IgD-negative memory B cell (primary cell): ENCODE measurements at regions not wholly inside any gene's neighbourhood (a gene's known extent, or its start where the extent isn't known, plus 50 kb on each side); places are given as distances from the start of the nearest gene placed in this dataset.
A peak's percentile ranks its signal among the peaks of the same experiment; 100 is the strongest.

Experiments used
- H3K27ac Mint-ChIP-seq, 3 donors: one replicate each; pipeline ENCODE4 v1.8.0; 2020 to 2022; ENCODE audit warnings: mild to moderate bottlenecking in 3 of 3, mixed read lengths in 3 of 3, moderate library complexity in 1 of 3
- H3K27me3 Mint-ChIP-seq: one replicate; pipeline ENCODE4 v1.8.0; 2021; ENCODE audit warnings: mixed read lengths
- H3K36me3 Mint-ChIP-seq: one replicate; pipeline ENCODE4 v1.8.0; 2020; ENCODE audit warnings: mild to moderate bottlenecking, mixed read lengths
- H3K4me1 Mint-ChIP-seq, 3 donors: one replicate each; pipeline ENCODE4 v1.8.0; 2020 to 2022; ENCODE audit warnings: mixed read lengths in 3 of 3, mild to moderate bottlenecking in 1 of 3
- H3K4me3 Mint-ChIP-seq, 4 donors: one replicate each; pipeline ENCODE4 v1.8.0; 2020 to 2022; ENCODE audit warnings: mild to moderate bottlenecking in 4 of 4, mixed read lengths in 4 of 4, moderate library complexity in 3 of 4
- H3K9me3 Mint-ChIP-seq, 3 donors: one replicate each; pipeline ENCODE4 v1.8.0; 2020 to 2021; ENCODE audit warnings: mixed read lengths in 3 of 3, mild to moderate bottlenecking in 1 of 3

DNA sequence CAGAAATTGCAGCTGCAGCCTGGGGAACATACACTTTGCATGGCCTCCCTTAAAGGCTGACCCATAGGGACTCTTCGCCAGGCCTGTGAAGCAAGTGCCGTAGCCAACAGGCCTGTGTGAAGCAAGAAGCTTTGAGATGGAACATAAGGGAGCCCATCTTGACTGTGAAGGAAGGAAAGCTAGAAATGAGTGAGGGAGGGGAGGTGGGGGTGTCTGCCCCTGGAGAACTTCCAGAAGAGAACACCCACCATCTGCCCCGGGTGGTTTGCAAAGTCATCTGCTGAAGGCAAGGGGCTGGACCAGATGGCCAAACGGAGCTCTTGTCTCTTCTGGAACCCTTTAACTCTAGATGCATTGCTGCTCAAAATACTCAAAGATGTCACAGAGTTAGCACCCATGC is 103.3 kb upstream of the GRIK3 start:
- H3K4me1 Mint-ChIP-seq, result peaks cover 0 to 5% (median 3%) of the 10 kb centered on the region in 3 donors
- no peak overlapping the region for H3K27ac Mint-ChIP-seq
- peaks cover 0 to 4% (median 0%) of the 10 kb centered on the region in 3 donors for H3K9me3 Mint-ChIP-seq
- H3K4me3 Mint-ChIP-seq, result no peak overlapping the region
- peaks cover 18% of the 10 kb centered on the region for H3K27me3 Mint-ChIP-seq
- peaks cover 3% of the 10 kb centered on the region for H3K36me3 Mint-ChIP-seq

DNA sequence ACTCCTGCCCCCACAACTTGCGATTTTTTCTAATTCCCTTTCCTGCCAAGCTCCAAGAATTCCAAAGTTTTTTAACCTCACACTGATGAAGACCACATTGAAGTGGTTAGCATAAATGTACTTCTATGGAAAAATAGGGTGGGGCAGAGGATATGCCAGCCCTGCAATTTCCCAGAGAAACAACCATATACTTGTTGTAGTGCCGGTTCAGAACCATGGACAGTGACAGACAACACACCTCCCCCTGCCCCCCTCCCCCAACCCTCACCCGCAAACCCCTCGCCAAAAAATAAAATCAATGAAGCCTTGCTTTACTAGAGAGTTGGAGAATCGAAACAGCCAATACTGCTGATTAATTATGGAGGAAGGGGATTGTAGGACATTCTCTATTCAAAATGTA is 109.5 kb upstream of the GRIK3 start:
- Mint-ChIP-seq H3K4me1 (peaks cover 0 to 1% (median 0%) of the 10 kb centered on the region in 3 donors), H3K27ac (no peak overlapping the region), H3K4me3 (no peak overlapping the region), H3K27me3 (peaks cover 23% of the 10 kb centered on the region), H3K36me3 (peaks cover 4% of the 10 kb centered on the region), H3K9me3 (peaks cover 0 to 2% (median 1%) of the 10 kb centered on the region in 3 donors)

DNA sequence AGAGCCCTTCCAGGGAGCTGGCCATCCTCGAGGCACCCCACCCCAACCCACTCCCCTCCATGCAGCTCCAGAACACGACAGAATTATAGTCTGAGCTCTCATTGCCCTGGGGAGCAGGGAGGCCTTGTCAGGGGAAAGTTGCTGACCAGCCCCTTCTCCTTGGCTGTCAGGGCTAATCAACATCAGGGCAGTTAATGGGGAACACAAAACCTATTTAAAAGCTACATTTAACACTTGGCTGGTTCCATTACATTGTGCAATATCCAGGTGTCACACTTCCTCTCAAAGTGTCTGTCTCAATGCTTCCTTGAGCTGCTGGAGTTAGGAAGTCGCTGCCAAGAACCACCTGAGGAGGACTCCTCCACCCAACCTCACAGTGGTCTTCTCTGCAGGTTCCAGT is 111.8 kb upstream of the GRIK3 start:
- peaks cover 21% of the 10 kb centered on the region for H3K27me3 Mint-ChIP-seq

DNA sequence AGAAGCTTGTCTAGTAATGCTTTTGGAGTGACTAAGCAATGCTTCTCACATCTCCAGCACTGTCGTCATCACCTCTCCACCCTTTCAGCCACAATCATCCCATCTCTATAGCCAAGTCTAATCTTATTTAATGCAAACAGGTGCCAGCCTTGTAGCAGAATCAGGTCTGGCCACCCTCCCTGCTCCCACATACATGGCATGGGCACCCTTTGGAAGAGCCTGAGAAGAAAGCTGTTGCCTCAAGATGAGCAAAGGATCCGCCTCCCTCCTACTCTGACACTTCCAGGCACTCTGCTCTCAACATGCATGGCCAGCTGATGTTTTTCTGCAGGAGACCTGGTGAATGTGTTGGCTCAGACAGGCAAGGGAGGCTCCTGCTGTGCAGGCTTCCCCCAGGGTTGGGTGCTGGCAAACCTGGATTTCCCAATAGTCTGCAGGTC is 113.1 kb upstream of the GRIK3 start:
- Mint-ChIP-seq H3K4me3 (no peak overlapping the region), H3K36me3 (peaks cover 2% of the 10 kb centered on the region), H3K4me1 (no peaks in the 10 kb centered on the region), H3K27ac (no peak overlapping the region), H3K9me3 (peaks cover 0 to 2% (median 1%) of the 10 kb centered on the region in 3 donors), H3K27me3 (peaks cover 26% of the 10 kb centered on the region)

More for the DNA sequence above, 111.8 kb upstream of the GRIK3 start:
- Mint-ChIP-seq H3K9me3 (peaks cover 0 to 2% (median 1%) of the 10 kb centered on the region in 3 donors), H3K4me3 (no peak overlapping the region), H3K36me3 (peaks cover 4% of the 10 kb centered on the region), H3K27ac (no peak overlapping the region), H3K4me1 (no peaks in the 10 kb centered on the region)

DNA sequence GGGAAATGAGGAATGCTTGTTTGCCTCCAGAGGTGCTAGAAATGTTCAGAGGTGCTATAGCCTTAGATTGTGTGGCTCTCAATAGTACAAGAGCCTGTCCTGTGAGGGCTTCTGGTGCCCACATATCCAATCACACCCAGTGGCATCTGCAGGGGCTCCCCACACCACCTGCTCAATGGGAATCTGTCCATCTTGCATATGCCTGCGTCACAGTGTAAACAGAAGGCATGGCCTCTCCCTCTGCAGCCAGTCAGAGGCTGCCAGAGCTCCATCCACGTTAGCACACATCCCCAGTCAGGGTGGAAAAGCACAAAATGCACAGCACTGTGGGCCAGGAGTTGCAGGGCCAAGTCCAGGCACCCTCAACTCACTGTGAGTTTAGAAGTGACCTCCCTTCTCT is 113.6 kb upstream of the GRIK3 start:
- Mint-ChIP-seq H3K27me3 (peaks cover 26% of the 10 kb centered on the region), H3K27ac (no peak overlapping the region), H3K4me1 (no peaks in the 10 kb centered on the region), H3K9me3 (peaks cover 0 to 2% (median 1%) of the 10 kb centered on the region in 3 donors), H3K36me3 (peaks cover 5% of the 10 kb centered on the region), H3K4me3 (no peak overlapping the region)

DNA sequence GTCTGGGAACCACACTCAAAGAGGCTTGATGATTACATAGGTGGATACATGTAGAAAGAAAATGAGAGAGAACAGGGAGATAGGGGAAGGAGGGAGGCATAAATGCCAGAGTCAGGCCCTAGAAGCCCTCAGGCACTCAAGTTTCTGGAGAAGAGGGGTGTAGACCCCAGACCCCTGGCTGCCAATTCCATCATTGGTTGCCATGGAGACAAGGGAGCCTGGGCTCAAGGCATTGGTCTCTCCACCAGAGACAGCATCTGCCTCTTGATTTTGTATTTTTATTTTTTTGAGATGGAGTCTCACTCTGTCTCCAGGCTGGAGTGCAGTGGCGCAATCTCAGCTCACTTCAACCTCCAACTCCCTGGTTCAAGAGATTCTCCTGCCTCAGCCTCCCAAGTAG is 114.3 kb upstream of the GRIK3 start:
- no peak overlapping the region for H3K27ac Mint-ChIP-seq
- no peaks in the 10 kb centered on the region for H3K4me1 Mint-ChIP-seq
- H3K27me3 Mint-ChIP-seq, result peaks cover 24% of the 10 kb centered on the region
- no peak overlapping the region for H3K4me3 Mint-ChIP-seq
- peaks cover 0 to 2% (median under 1%) of the 10 kb centered on the region in 3 donors for H3K9me3 Mint-ChIP-seq
- peaks cover 5% of the 10 kb centered on the region for H3K36me3 Mint-ChIP-seq

DNA sequence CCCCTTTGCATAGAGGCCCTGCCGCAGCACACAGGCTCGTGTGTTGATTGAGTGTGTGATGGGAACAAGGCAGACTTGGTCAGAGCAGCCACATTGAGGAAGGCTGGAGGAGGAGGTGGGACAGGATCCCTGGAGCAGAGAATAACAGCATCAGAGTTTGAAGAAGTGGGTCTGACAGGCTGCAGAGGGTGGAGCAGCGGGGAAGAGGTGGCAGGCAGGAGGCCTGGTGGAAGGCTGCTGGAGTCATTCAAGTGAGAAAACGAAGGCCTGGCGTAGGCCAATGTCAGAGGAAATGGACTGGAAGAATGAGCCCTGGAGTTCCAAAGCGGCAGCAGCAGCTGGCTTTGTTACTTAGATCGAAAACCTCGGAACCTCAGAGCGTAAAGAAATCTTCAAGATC is 115.0 kb upstream of the GRIK3 start:
- Mint-ChIP-seq H3K27ac (no peak overlapping the region), H3K4me3 (no peak overlapping the region), H3K4me1 (peaks cover 0 to 2% (median 0%) of the 10 kb centered on the region in 3 donors), H3K9me3 (peaks cover 0 to 4% (median 2%) of the 10 kb centered on the region in 3 donors), H3K36me3 (peaks cover 5% of the 10 kb centered on the region), H3K27me3 (peaks cover 23% of the 10 kb centered on the region)

DNA sequence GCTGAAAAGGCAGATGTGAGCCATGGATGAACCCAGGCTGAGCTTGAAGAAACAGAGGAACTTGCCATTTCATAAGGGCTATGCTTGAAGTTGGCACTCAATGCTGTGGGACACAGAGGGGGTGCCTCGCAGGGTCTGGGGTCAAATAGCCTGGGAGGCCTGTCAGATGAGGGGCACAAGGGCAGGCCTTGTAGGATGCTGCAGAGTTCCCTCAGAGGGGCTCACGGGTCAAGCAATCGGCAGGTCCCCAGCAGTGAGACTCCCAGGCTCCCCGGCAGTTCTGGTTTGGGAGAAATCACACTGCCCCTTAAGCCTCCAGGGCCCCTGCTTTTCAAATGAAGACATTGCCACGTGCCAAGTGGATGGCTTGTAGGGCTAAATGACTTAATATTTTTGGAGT is 116.7 kb upstream of the GRIK3 start:
- H3K27ac Mint-ChIP-seq, result no peak overlapping the region
- peaks cover 0 to 6% (median 5%) of the 10 kb centered on the region in 3 donors for H3K9me3 Mint-ChIP-seq
- H3K4me1 Mint-ChIP-seq, result peaks cover 0 to 2% (median 2%) of the 10 kb centered on the region in 3 donors
- peaks cover 5% of the 10 kb centered on the region for H3K36me3 Mint-ChIP-seq
- no peak overlapping the region for H3K4me3 Mint-ChIP-seq
- H3K27me3 Mint-ChIP-seq, result peaks cover 23% of the 10 kb centered on the region

DNA sequence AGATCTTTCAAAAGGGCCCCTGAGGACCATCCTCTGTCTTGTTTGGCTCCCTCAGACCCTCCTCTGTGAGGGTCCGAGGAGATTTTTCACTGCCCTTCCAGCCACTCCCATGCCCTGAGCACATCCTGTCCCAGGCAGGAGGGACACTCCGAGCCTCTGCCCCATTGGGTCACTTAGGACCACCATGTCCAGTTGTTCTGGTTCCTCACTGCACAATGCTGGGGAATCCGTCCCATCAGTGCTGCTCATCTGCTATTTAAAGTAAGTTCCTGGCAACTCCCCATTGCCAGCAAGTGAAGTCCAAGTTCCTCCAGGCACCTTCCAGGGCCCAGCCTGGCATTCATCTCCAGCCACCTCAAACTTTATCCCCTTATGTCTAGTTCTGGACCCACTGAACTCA is 117.5 kb upstream of the GRIK3 start:
- Mint-ChIP-seq H3K9me3 (peaks cover 0 to 6% (median 3%) of the 10 kb centered on the region in 3 donors), H3K4me3 (no peak overlapping the region), H3K27ac (no peak overlapping the region), H3K4me1 (peaks cover 0 to 2% (median 2%) of the 10 kb centered on the region in 3 donors), H3K36me3 (peaks cover 5% of the 10 kb centered on the region), H3K27me3 (peaks cover 19% of the 10 kb centered on the region)

DNA sequence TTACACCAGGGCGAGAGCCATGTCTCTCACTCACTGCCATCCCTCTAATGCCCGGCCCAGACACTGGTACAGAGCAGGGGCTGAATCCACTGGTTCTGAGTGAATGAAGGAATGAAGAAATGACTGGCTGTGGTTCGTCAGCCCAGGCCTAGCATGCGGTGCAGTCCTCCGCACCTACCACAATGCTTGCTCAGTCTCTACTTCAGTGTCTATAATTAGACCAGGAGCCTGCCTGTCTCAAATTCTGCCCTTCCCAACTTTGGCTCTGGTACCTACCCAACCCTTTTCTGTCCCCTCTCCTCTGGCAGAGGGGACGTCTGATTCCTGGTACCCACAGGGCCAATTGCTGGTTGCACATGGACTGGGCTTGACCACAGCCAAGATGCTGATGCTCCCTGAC is 118.2 kb upstream of the GRIK3 start:
- Mint-ChIP-seq H3K4me1 (peaks cover 0 to 2% (median 2%) of the 10 kb centered on the region in 3 donors), H3K4me3 (no peak overlapping the region), H3K36me3 (peaks cover 5% of the 10 kb centered on the region), H3K27ac (no peak overlapping the region), H3K9me3 (peaks cover 0 to 6% (median 3%) of the 10 kb centered on the region in 3 donors), H3K27me3 (peaks cover 19% of the 10 kb centered on the region)

DNA sequence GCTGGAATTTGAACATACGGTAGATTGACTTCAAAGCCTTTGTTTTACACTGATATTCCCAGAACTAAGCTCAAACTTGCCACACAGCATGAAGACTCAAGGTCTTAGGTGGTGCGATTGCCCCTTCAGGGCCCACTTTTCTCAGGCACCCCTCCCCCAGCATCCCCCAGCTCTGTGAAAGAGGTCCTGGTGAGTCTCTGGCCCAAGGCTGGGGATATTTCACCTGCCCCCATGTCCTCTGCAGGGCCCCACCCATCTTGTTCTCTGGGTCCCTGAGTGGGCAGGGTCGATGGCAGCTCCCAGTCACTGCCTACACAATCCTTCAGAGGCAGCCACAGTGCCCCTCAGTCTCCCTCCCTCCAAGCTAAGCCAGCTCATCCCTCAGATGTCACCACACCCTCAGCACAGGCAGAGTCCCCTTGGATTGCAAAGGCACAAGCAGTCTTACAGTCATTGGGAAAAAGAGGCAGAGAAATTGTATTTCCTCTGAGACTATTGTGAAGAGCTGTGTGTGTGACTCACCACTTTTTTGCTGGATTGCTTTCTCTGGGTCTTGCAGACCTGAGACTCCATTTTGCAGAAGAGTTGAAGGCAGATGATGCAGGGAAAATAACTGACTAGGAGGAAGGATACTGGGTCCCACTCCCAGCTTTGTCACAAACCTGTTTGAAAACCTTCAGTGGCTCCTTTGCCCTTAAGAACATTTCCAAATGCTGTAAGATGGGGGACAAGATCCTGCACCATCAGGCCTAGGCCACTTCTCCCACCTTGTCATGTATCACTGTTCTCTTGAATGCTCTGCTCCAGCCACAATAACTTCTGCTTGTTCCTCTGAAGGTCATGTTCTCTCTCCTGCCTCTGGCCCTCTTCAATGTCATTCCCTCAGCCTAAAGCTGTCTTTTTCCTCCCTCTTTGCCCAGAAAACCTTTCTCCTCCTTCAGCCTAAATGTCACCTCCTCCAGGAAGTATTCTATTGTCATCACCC is 119.1 kb upstream of the GRIK3 start:
- no peak overlapping the region for H3K4me3 Mint-ChIP-seq
- H3K27ac Mint-ChIP-seq, result no peak overlapping the region
- peaks cover 13% of the 10 kb centered on the region for H3K27me3 Mint-ChIP-seq
- peaks cover 0 to 6% (median 3%) of the 10 kb centered on the region in 3 donors for H3K9me3 Mint-ChIP-seq
- H3K36me3 Mint-ChIP-seq, result peaks cover 4% of the 10 kb centered on the region
- H3K4me1 Mint-ChIP-seq, result peaks cover 0 to 2% (median 2%) of the 10 kb centered on the region in 3 donors

DNA sequence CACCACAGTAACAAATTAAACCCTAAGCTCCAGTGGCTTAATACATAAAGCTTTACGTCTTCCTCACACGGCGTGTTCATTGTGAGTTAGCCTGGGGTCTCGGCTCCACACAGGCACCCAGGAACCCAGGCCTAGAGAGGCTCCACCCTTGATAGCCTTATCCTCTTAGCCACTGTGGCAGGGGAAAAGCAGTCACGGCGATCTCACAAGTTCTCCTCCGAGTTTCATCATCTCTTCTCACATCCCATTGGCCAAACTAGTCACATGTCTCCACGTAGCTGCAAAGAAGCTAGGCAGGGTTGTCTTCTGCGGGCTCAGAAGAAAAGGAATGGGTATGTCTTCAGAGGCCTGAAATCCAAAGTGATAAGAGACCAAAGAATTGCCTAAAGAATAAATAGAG is 122.3 kb upstream of the GRIK3 start:
- Mint-ChIP-seq H3K4me3 (no peak overlapping the region), H3K9me3 (peaks cover 3 to 10% (median 9%) of the 10 kb centered on the region in 3 donors), H3K27me3 (peaks cover 7% of the 10 kb centered on the region), H3K4me1 (peaks cover 0 to 2% (median 2%) of the 10 kb centered on the region in 3 donors), H3K27ac (no peak overlapping the region), H3K36me3 (peaks cover 3% of the 10 kb centered on the region)

DNA sequence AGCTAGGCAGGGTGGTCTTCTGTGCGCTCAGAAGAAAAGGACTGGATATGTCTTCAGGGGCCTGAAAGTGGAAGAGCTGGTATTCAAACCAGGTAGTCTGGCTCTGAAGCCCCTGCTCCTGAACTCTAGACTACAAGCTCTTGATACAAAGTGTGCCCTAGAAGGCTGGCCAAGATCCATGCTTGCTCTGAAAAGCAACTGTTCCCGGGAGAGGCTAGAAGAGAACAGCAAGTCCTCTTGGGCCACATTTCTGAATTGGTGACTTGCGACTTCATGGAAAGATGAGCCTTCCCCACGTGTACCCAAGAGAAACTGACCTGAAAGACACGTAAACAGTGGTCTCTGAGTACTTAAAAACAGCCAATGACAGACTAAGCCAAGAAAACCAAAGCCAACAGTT is 123.3 kb upstream of the GRIK3 start:
- Mint-ChIP-seq H3K4me1 (peaks cover 0 to 2% (median 2%) of the 10 kb centered on the region in 3 donors), H3K4me3 (no peak overlapping the region), H3K27ac (no peak overlapping the region), H3K36me3 (peaks cover 2% of the 10 kb centered on the region), H3K27me3 (peaks cover 4% of the 10 kb centered on the region), H3K9me3 (peaks cover 5 to 14% (median 14%) of the 10 kb centered on the region in 3 donors)

DNA sequence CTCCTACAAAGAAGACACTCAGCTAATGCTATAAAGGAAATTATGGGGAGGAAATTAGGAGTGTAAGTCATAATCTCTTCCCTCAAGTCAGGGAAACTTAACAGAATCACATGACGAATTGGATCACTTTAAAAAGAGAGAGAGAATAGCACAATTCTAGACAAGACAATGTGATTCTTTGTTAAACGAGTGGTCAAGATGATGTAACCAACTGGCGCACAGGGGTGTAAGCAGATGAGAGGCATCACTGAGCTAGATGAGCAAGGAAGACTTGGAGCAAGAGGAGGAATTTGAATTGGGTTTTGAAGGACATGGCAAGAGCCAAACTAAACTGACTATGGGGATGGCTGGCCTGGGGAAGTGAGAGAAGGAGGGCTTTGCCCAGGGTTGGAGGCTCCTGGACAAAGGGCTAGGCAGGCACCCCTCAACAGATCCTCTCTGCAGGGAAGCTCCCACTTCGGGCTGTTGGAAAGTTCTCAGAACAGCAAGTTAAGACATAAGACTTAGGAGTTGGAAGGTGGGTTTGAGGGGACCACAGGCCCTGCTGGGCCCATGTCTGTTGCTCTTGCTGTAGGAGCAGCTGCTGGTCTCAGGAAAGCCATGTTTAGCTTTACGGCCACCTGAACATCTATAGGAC is 123.9 kb upstream of the GRIK3 start:
- no peaks in the 10 kb centered on the region for H3K36me3 Mint-ChIP-seq
- H3K9me3 Mint-ChIP-seq, result peaks cover 5 to 14% (median 14%) of the 10 kb centered on the region in 3 donors
- peaks cover 4% of the 10 kb centered on the region for H3K27me3 Mint-ChIP-seq
- no peak overlapping the region for H3K27ac Mint-ChIP-seq
- peaks cover 0 to 2% (median 2%) of the 10 kb centered on the region in 3 donors for H3K4me1 Mint-ChIP-seq
- no peak overlapping the region for H3K4me3 Mint-ChIP-seq

DNA sequence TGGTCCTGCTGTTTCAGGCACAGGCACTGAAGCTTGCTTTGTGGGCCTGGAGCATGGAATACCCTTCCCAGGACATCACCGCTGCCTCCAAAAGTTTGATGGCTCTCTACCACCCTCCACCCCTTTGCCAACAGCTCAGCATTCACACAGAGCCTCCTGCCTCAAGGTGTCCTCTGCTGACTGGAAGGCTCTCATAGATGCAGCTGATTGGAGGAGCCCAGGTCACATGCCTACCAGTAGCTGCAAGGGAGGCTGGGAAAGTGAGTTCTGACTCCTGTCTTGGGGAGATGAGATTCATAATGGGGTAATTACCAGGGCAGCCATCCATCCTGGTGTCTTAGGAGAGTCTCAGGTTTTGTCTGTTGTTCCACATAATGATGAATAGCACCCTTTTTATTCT is 124.8 kb upstream of the GRIK3 start:
- Mint-ChIP-seq H3K27ac (no peak overlapping the region), H3K36me3 (no peaks in the 10 kb centered on the region), H3K4me1 (peaks cover 0 to 2% (median 0%) of the 10 kb centered on the region in 3 donors), H3K4me3 (peak overlapping the region in 1 of 4 donors; percentile 26), H3K27me3 (peaks cover 4% of the 10 kb centered on the region), H3K9me3 (peaks cover 7 to 14% (median 12%) of the 10 kb centered on the region in 3 donors)
